Activated B cell treated with CpG ODN at 0.5 μM for 24 hours (primary cell): ENCODE measurements at regions not wholly inside any gene's neighbourhood (a gene's known extent, or its start where the extent isn't known, plus 50 kb on each side); places are given as distances from the start of the nearest gene placed in this dataset.
"Not testable (repeated sequence)": the region's sequence is repeated elsewhere in the genome, so short reads cannot be mapped to it uniquely, and the experiment has no call there.

ENCODE experiments used
- ATAC-seq: fragments of 200-7000 bp; cut with Tn5 transposase; one replicate; pipeline ENCODE4 v1.10.0; 2021; ENCODE audit warnings: low read depth, mild to moderate bottlenecking, moderate library complexity
- CTCF ChIA-PET: fragments of 350-600 bp; sonication (Branson Sonifier 250); formaldehyde crosslinking; loops from one replicate; lab custom pipeline; 2021; ENCODE audit warnings: antibody characterized with exemption; lab: Charles Lee
- POLR2A ChIA-PET: fragments of 350-600 bp; sonication (Branson Sonifier 250); formaldehyde crosslinking; loops from one replicate; lab custom pipeline; 2021; ENCODE audit warnings: antibody characterized with exemption; lab: Charles Lee
- DNase-seq: peaks from one replicate; pipeline ENCODE4 v3.0.0; 2022
- H3K27ac Mint-ChIP-seq: one replicate; pipeline ENCODE4 v1.8.0; 2020; ENCODE audit warnings: mixed read lengths
- H3K27me3 Mint-ChIP-seq: one replicate; pipeline ENCODE4 v1.8.0; 2021; ENCODE audit warnings: mixed read lengths
- H3K36me3 Mint-ChIP-seq: one replicate; pipeline ENCODE4 v1.8.0; 2021; ENCODE audit warnings: low read depth, mixed read lengths
- H3K4me1 Mint-ChIP-seq: one replicate; pipeline ENCODE4 v1.8.0; 2021; ENCODE audit warnings: mixed read lengths
- H3K4me3 Mint-ChIP-seq: one replicate; pipeline ENCODE4 v1.8.0; 2020; ENCODE audit warnings: mild to moderate bottlenecking, mixed read lengths
- H3K9me3 Mint-ChIP-seq: one replicate; pipeline ENCODE4 v1.8.0; 2020; ENCODE audit warnings: mixed read lengths
- intact Hi-C: fragments of 100-400 bp; cut with micrococcal nuclease; formaldehyde crosslinking; loops from one replicate; pipeline ENCODE4 v1.15.1; 2024
- TF ChIP-seq, protein P1 (sequence below): fragments of 200-600 bp; IDR thresholded peaks from one replicate; pipeline ENCODE4 v1.8.0; 2022; ENCODE audit warnings: antibody characterized with exemption, mild to moderate bottlenecking

DNA sequence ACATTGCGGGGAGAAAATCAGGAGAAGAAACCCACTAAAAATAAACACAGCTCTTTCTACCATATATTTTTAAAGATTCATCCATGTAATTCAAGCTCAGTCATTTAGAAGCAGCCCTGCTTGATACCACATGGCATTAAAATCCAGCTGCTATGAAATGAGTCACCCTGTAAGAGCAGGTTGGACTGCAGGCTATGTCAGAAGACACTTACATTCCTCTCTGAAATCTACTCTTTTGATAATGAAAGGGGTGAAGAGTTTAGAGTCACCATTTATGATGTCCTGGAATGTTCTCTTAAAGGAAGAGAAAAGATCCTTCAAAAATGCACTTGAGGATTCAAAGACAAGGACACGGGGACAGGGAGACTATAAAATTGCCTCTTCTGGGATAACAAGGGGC is 100.6 kb upstream of the APCDD1 start:
- intact Hi-C loops: no loop called here
- DNase-seq (no peak), ATAC-seq (no peak)
- peaks cover 2% of the 10 kb centered on the region for H3K36me3 Mint-ChIP-seq
- H3K27ac Mint-ChIP-seq: no peak overlapping the region
- POLR2A ChIA-PET: no interaction called here
- no peak overlapping the region for H3K4me3 Mint-ChIP-seq
- H3K9me3 Mint-ChIP-seq: peaks cover 17% of the 10 kb centered on the region
- no peaks in the 10 kb centered on the region for H3K4me1 Mint-ChIP-seq
- TF ChIP-seq, protein P1, sequence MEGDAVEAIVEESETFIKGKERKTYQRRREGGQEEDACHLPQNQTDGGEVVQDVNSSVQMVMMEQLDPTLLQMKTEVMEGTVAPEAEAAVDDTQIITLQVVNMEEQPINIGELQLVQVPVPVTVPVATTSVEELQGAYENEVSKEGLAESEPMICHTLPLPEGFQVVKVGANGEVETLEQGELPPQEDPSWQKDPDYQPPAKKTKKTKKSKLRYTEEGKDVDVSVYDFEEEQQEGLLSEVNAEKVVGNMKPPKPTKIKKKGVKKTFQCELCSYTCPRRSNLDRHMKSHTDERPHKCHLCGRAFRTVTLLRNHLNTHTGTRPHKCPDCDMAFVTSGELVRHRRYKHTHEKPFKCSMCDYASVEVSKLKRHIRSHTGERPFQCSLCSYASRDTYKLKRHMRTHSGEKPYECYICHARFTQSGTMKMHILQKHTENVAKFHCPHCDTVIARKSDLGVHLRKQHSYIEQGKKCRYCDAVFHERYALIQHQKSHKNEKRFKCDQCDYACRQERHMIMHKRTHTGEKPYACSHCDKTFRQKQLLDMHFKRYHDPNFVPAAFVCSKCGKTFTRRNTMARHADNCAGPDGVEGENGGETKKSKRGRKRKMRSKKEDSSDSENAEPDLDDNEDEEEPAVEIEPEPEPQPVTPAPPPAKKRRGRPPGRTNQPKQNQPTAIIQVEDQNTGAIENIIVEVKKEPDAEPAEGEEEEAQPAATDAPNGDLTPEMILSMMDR: no peak
- CTCF ChIA-PET: no interaction called here
- H3K27me3 Mint-ChIP-seq: no peaks in the 10 kb centered on the region

DNA sequence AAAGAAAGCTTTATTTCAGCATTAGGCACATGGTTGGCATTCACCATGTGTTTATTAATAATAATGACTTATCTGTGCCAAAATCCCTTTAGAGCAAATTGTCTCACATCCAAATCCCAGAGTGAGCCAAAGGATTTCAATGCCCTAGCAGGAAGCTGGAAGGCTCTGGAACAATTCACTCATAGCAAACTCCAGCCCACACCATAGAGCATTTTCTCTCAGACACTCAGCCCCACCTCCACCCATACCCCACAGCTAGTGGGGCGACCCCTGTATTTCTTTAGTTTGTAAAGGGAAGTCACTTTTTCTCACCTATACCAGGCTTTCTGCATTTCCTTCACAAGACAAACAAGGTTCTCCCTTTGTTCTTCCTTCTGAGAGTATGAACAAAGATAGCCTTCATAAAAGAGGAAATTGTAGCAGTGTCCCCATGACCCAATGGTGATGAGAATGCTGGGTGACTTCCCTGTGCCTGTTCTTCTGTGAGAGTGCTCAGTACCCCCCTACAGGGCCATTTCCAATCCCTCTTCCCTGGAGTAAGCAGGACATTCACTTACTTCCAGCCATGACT is 100.1 kb upstream of the APCDD1 start:
- Mint-ChIP-seq H3K27ac (no peak overlapping the region), H3K4me1 (no peaks in the 10 kb centered on the region), H3K36me3 (peaks cover 2% of the 10 kb centered on the region), H3K9me3 (peaks cover 17% of the 10 kb centered on the region), H3K4me3 (no peak overlapping the region), H3K27me3 (no peaks in the 10 kb centered on the region)
- TF ChIP-seq, protein P1: no peak
- ATAC-seq (no peak), DNase-seq (no peak)
- intact Hi-C loops: no loop called here
- POLR2A ChIA-PET: no interaction called here
- CTCF ChIA-PET: no interaction called here

DNA sequence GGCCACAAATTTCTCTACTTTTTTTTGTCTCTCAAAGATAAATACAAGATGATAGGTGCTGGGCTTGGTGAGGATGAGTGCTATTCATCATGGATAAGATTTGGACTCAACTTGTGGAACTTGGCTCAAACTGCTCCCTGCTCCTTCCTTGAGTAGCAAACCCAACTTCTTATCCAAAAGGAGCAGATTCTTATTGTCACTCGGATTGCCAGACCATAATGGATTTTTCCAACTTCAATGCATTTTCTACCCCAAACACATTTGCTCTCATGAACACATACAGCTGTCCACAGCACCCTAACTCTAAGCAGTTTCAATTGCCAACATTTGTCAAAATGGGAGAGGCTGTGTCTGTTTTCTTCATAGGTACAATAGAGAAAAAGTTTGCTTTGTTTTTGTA is 99.5 kb upstream of the APCDD1 start:
- ATAC-seq: no peak
- no peak overlapping the region for H3K27ac Mint-ChIP-seq
- intact Hi-C loops: no loop called here

DNA sequence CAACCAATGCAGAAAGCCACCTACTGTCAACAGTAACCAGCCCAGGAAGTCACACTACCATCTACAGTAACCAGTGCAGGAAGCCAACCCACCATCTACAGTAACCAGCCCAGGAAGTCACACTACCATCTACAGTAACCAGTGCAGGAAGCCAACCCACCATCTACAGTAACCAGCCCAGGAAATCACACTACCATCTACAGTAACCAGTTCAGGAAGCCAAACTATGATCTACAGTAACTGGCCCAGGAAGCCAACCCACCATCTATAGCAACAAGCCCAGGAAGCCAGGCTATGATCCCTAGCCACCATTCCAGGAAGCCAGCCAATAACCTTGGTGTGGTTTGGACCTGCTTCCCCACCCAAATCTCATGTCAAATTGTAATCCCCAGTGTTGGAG is 97.4 kb upstream of the APCDD1 start:
- intact Hi-C loops, H3K27me3 Mint-ChIP-seq, H3K27ac Mint-ChIP-seq, ATAC-seq, H3K36me3 Mint-ChIP-seq, CTCF ChIA-PET, H3K4me1 Mint-ChIP-seq, DNase-seq, H3K4me3 Mint-ChIP-seq, POLR2A ChIA-PET: not testable (repeated sequence)
- peaks cover 17% of the 10 kb centered on the region for H3K9me3 Mint-ChIP-seq

More for the DNA sequence above, 99.5 kb upstream of the APCDD1 start:
- POLR2A ChIA-PET: no interaction called here
- no peaks in the 10 kb centered on the region for H3K27me3 Mint-ChIP-seq
- H3K9me3 Mint-ChIP-seq: peaks cover 17% of the 10 kb centered on the region
- TF ChIP-seq, protein P1: no peak
- DNase-seq: no peak
- no peaks in the 10 kb centered on the region for H3K4me1 Mint-ChIP-seq
- CTCF ChIA-PET: no interaction called here
- H3K36me3 Mint-ChIP-seq: peaks cover 2% of the 10 kb centered on the region
- H3K4me3 Mint-ChIP-seq: no peak overlapping the region

DNA sequence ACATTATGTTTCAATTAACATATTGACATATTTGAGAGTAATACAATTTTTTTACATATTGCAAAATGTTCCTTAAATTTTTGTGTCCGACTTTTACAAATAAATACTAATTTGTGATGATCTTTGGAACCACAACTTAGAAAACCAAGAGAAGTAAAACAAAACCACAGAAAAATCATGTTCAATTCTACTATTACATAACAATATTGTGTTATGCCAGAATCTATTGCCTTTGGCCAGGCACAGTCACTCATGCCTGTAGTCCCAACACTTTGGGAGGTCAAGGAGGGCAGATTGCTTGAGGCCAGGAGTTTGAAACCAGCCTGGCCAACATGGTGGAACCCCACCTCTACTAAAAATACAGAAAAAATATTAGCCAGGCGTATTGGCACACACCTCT is 92.8 kb upstream of the APCDD1 start:
- intact Hi-C loops: no loop called here
- peaks cover 2% of the 10 kb centered on the region for H3K36me3 Mint-ChIP-seq
- no peak for DNase-seq
- peaks cover 20% of the 10 kb centered on the region for H3K9me3 Mint-ChIP-seq
- no peak for ATAC-seq
- TF ChIP-seq, protein P1: no peak
- no peak overlapping the region for H3K27ac Mint-ChIP-seq
- H3K27me3 Mint-ChIP-seq: peaks cover under 1% of the 10 kb centered on the region
- no peaks in the 10 kb centered on the region for H3K4me1 Mint-ChIP-seq
- ChIA-PET CTCF (no interaction called here), POLR2A (no interaction called here)
- no peak overlapping the region for H3K4me3 Mint-ChIP-seq

DNA sequence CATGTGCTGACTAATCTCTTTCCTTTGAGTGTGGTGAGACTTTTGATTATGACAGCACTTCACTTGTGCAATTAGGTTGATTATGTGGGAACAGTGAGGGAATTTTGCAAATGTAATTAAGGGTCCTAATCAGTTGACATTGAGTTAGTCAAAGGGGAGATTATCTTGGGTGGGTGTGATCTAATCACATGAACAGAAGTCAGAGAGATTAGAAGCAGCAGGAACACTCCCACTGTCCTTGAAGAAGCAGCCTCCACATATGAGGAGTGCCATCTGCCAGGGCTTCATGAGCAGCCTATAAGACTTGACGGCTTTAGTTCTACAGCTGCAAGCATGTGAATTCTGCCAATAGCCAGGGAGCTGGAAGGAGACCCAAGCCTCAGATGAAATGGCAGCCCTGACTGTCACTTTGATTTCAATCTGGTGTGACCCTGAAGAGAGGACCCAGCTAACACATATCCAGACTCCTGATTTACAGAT is 89.4 kb upstream of the APCDD1 start:
- POLR2A ChIA-PET: no interaction called here

More for the DNA sequence above, 89.4 kb upstream of the APCDD1 start:
- ATAC-seq: no peak
- DNase-seq: no peak
- H3K36me3 Mint-ChIP-seq: no peaks in the 10 kb centered on the region
- TF ChIP-seq, protein P1: no peak
- no peak overlapping the region for H3K4me3 Mint-ChIP-seq
- H3K27ac Mint-ChIP-seq: no peak overlapping the region
- H3K27me3 Mint-ChIP-seq: peaks cover 11% of the 10 kb centered on the region
- CTCF ChIA-PET: no interaction called here
- H3K4me1 Mint-ChIP-seq: no peaks in the 10 kb centered on the region
- H3K9me3 Mint-ChIP-seq: peaks cover 11% of the 10 kb centered on the region
- intact Hi-C loops: no loop called here
